Activated naive CD8-positive, alpha-beta T cell treated with anti-CD3 and anti-CD28 coated beads, Interleukin-2, amount 10 ng/mL, durations not matched to agents 7 days and 5 days (primary cell): ENCODE measurements at regions not wholly inside any gene's neighbourhood (a gene's known extent, or its start where the extent isn't known, plus 50 kb on each side); places are given as distances from the start of the nearest gene placed in this dataset.

Experiments
- ATAC-seq: fragments of 150-1000 bp; cut with Tn5 transposase; one replicate; pipeline ENCODE4 v1.10.0; 2021; ENCODE audit warnings: low read depth, moderate library complexity
- POLR2A ChIA-PET: fragments of 350-600 bp; sonication (Branson Sonifier 250); formaldehyde crosslinking; loops from one replicate; lab custom pipeline; 2021; ENCODE audit warnings: antibody characterized with exemption; lab: Charles Lee
- DNase-seq: peaks from one replicate; pipeline ENCODE4 v3.0.0; 2021
- H3K27ac Mint-ChIP-seq: one replicate; pipeline ENCODE4 v1.8.0; 2022; ENCODE audit warnings: mild to moderate bottlenecking, mixed read lengths
- H3K27me3 Mint-ChIP-seq: one replicate; pipeline ENCODE4 v1.8.0; 2022; ENCODE audit warnings: mild to moderate bottlenecking, moderate library complexity, mixed read lengths
- H3K36me3 Mint-ChIP-seq: one replicate; pipeline ENCODE4 v1.8.0; 2021; ENCODE audit warnings: mild to moderate bottlenecking, mixed read lengths
- H3K4me1 Mint-ChIP-seq: one replicate; pipeline ENCODE4 v1.8.0; 2021; ENCODE audit warnings: mixed read lengths
- H3K4me3 Mint-ChIP-seq: one replicate; pipeline ENCODE4 v1.8.0; 2022; ENCODE audit warnings: mild to moderate bottlenecking, moderate library complexity, mixed read lengths
- H3K9me3 Mint-ChIP-seq: one replicate; pipeline ENCODE4 v1.8.0; 2021; ENCODE audit warnings: mixed read lengths

- H3K27ac Mint-ChIP-seq = no peak overlapping the region
- ATAC-seq (no peak), DNase-seq (no peak)
- H3K4me3 Mint-ChIP-seq = no peak overlapping the region
- H3K9me3 Mint-ChIP-seq = no peaks in the 10 kb centered on the region
- H3K4me1 Mint-ChIP-seq = no peaks in the 10 kb centered on the region
- no peaks in the 10 kb centered on the region for H3K36me3 Mint-ChIP-seq
- H3K27me3 Mint-ChIP-seq = no peaks in the 10 kb centered on the region
- POLR2A ChIA-PET = no interaction called here
These were observed 446.9 kb upstream of the LRRC7 start for GRCh38 chr1:69120817-69121216.

GRCh38 chr1:69121723-69122122 lies 446.0 kb upstream of the LRRC7 start:
- Mint-ChIP-seq H3K4me3 (no peak overlapping the region), H3K4me1 (no peaks in the 10 kb centered on the region), H3K27me3 (no peaks in the 10 kb centered on the region), H3K27ac (no peak overlapping the region), H3K9me3 (no peaks in the 10 kb centered on the region), H3K36me3 (no peaks in the 10 kb centered on the region)
- no peak for DNase-seq
- ATAC-seq = no peak
- POLR2A ChIA-PET = no interaction called here

- ATAC-seq (no peak), DNase-seq (no peak)
- Mint-ChIP-seq H3K36me3 (no peaks in the 10 kb centered on the region), H3K4me1 (no peaks in the 10 kb centered on the region), H3K27me3 (no peaks in the 10 kb centered on the region), H3K4me3 (no peak overlapping the region), H3K27ac (no peak overlapping the region), H3K9me3 (no peaks in the 10 kb centered on the region)
- POLR2A ChIA-PET = no interaction called here
These were observed 445.3 kb upstream of the LRRC7 start for GRCh38 chr1:69122373-69122772.

GRCh38 chr1:69123486-69123885 lies 444.2 kb upstream of the LRRC7 start:
- DNase-seq (no peak), ATAC-seq (no peak)
- H3K4me3 Mint-ChIP-seq = no peak overlapping the region
- POLR2A ChIA-PET = no interaction called here
- H3K9me3 Mint-ChIP-seq = no peaks in the 10 kb centered on the region
- no peaks in the 10 kb centered on the region for H3K36me3 Mint-ChIP-seq
- no peaks in the 10 kb centered on the region for H3K27me3 Mint-ChIP-seq
- no peak overlapping the region for H3K27ac Mint-ChIP-seq
- no peaks in the 10 kb centered on the region for H3K4me1 Mint-ChIP-seq

GRCh38 chr1:69126796-69127195 lies 440.9 kb upstream of the LRRC7 start:
- POLR2A ChIA-PET = no interaction called here
- H3K27me3 Mint-ChIP-seq = no peaks in the 10 kb centered on the region

GRCh38 chr1:69128204-69128603 lies 439.5 kb upstream of the LRRC7 start:
- Mint-ChIP-seq H3K27ac (no peak overlapping the region), H3K4me3 (no peak overlapping the region), H3K4me1 (no peaks in the 10 kb centered on the region), H3K9me3 (no peaks in the 10 kb centered on the region), H3K36me3 (no peaks in the 10 kb centered on the region), H3K27me3 (no peaks in the 10 kb centered on the region)
- DNase-seq (no peak), ATAC-seq (no peak)
- POLR2A ChIA-PET = no interaction called here

More at GRCh38 chr1:69126796-69127195, 440.9 kb upstream of the LRRC7 start:
- H3K4me1 Mint-ChIP-seq = no peaks in the 10 kb centered on the region
- no peaks in the 10 kb centered on the region for H3K9me3 Mint-ChIP-seq
- H3K36me3 Mint-ChIP-seq = no peaks in the 10 kb centered on the region
- no peak overlapping the region for H3K4me3 Mint-ChIP-seq
- ATAC-seq (no peak), DNase-seq (no peak)
- no peak overlapping the region for H3K27ac Mint-ChIP-seq

- Mint-ChIP-seq H3K27ac (no peak overlapping the region), H3K9me3 (no peaks in the 10 kb centered on the region), H3K27me3 (no peaks in the 10 kb centered on the region), H3K4me3 (no peak overlapping the region), H3K36me3 (no peaks in the 10 kb centered on the region), H3K4me1 (no peaks in the 10 kb centered on the region)
- DNase-seq (no peak), ATAC-seq (no peak)
- POLR2A ChIA-PET = no interaction called here
These were observed 438.2 kb upstream of the LRRC7 start for GRCh38 chr1:69129538-69129937.

- no peaks in the 10 kb centered on the region for H3K27me3 Mint-ChIP-seq
- no peak overlapping the region for H3K27ac Mint-ChIP-seq
- no peaks in the 10 kb centered on the region for H3K36me3 Mint-ChIP-seq
- POLR2A ChIA-PET = no interaction called here
- H3K4me3 Mint-ChIP-seq = no peak overlapping the region
- DNase-seq (no peak), ATAC-seq (no peak)
- H3K9me3 Mint-ChIP-seq = peaks cover 5% of the 10 kb centered on the region
- H3K4me1 Mint-ChIP-seq = no peaks in the 10 kb centered on the region
These were observed 429.6 kb upstream of the LRRC7 start for GRCh38 chr1:69138172-69138571.

- Mint-ChIP-seq H3K27me3 (no peaks in the 10 kb centered on the region), H3K9me3 (peaks cover 5% of the 10 kb centered on the region), H3K36me3 (no peaks in the 10 kb centered on the region), H3K27ac (no peak overlapping the region), H3K4me3 (no peak overlapping the region), H3K4me1 (no peaks in the 10 kb centered on the region)
- ATAC-seq (no peak), DNase-seq (no peak)
- POLR2A ChIA-PET = no interaction called here
These were observed 428.7 kb upstream of the LRRC7 start for GRCh38 chr1:69139007-69139406.

- no peak for DNase-seq
- Mint-ChIP-seq H3K4me3 (no peak overlapping the region), H3K4me1 (no peaks in the 10 kb centered on the region), H3K36me3 (no peaks in the 10 kb centered on the region), H3K27me3 (no peaks in the 10 kb centered on the region), H3K9me3 (peaks cover 2% of the 10 kb centered on the region), H3K27ac (no peak overlapping the region)
- ATAC-seq = no peak
- POLR2A ChIA-PET = no interaction called here
These were observed 421.4 kb upstream of the LRRC7 start for GRCh38 chr1:69146303-69146702.

GRCh38 chr1:69148731-69149130 lies 419.0 kb upstream of the LRRC7 start:
- H3K4me1 Mint-ChIP-seq = no peaks in the 10 kb centered on the region
- DNase-seq (no peak), ATAC-seq (no peak)
- H3K9me3 Mint-ChIP-seq = no peaks in the 10 kb centered on the region
- POLR2A ChIA-PET = no interaction called here
- H3K4me3 Mint-ChIP-seq = no peak overlapping the region
- H3K27ac Mint-ChIP-seq = no peak overlapping the region
- H3K27me3 Mint-ChIP-seq = no peaks in the 10 kb centered on the region
- no peaks in the 10 kb centered on the region for H3K36me3 Mint-ChIP-seq

- H3K4me1 Mint-ChIP-seq = no peaks in the 10 kb centered on the region
- peaks cover 1% of the 10 kb centered on the region for H3K9me3 Mint-ChIP-seq
- POLR2A ChIA-PET = no interaction called here
- no peak overlapping the region for H3K27ac Mint-ChIP-seq
- H3K27me3 Mint-ChIP-seq = no peaks in the 10 kb centered on the region
- DNase-seq (no peak), ATAC-seq (no peak)
- no peaks in the 10 kb centered on the region for H3K36me3 Mint-ChIP-seq
- no peak overlapping the region for H3K4me3 Mint-ChIP-seq
These were observed 410.5 kb upstream of the LRRC7 start for GRCh38 chr1:69157046-69157756.

- POLR2A ChIA-PET = no interaction called here
- Mint-ChIP-seq H3K27ac (no peak overlapping the region), H3K36me3 (no peaks in the 10 kb centered on the region), H3K27me3 (no peaks in the 10 kb centered on the region), H3K4me1 (no peaks in the 10 kb centered on the region), H3K9me3 (peaks cover 11% of the 10 kb centered on the region), H3K4me3 (no peak overlapping the region)
- ATAC-seq = no peak
- no peak for DNase-seq
These were observed 404.5 kb upstream of the LRRC7 start for GRCh38 chr1:69163241-69163640.

- no peak for ATAC-seq
- no peaks in the 10 kb centered on the region for H3K27me3 Mint-ChIP-seq
These were observed 403.9 kb upstream of the LRRC7 start for GRCh38 chr1:69163779-69164178.

GRCh38 chr1:69167876-69168275 lies 399.8 kb upstream of the LRRC7 start:
- no peaks in the 10 kb centered on the region for H3K36me3 Mint-ChIP-seq
- no peak overlapping the region for H3K27ac Mint-ChIP-seq
- POLR2A ChIA-PET = no interaction called here
- no peak for DNase-seq
- no peak for ATAC-seq
- H3K4me3 Mint-ChIP-seq = no peak overlapping the region
- no peaks in the 10 kb centered on the region for H3K27me3 Mint-ChIP-seq
- peaks cover 17% of the 10 kb centered on the region for H3K9me3 Mint-ChIP-seq
- H3K4me1 Mint-ChIP-seq = no peaks in the 10 kb centered on the region

More at GRCh38 chr1:69163779-69164178, 403.9 kb upstream of the LRRC7 start:
- Mint-ChIP-seq H3K9me3 (peaks cover 11% of the 10 kb centered on the region), H3K4me3 (no peak overlapping the region), H3K27ac (no peak overlapping the region), H3K4me1 (no peaks in the 10 kb centered on the region), H3K36me3 (no peaks in the 10 kb centered on the region)
- POLR2A ChIA-PET = no interaction called here
- no peak for DNase-seq
